Activated T-cell treated with anti-CD3 and anti-CD28 coated beads, Interleukin-2, amount 50 U/mL, for 4 hours (primary cell): ENCODE measurements at regions not wholly inside any gene's neighbourhood (a gene's known extent, or its start where the extent isn't known, plus 50 kb on each side); places are given as distances from the start of the nearest gene placed in this dataset.
"Not testable (repeated sequence)": the region's sequence is repeated elsewhere in the genome, so short reads cannot be mapped to it uniquely, and the experiment has no call there.

ENCODE experiments used
- ATAC-seq, 2 donors: fragments of 200-7000 bp; cut with Tn5 transposase; one replicate each; pipeline ENCODE4 v1.10.0; 2021
- DNase-seq: peaks from one replicate; pipeline ENCODE4 v3.0.0-alpha.2; 2020
- H3K27me3 Mint-ChIP-seq: one replicate; pipeline ENCODE4 v1.8.0; 2021; ENCODE audit warnings: low read depth, mixed read lengths
- H3K36me3 Mint-ChIP-seq: one replicate; pipeline ENCODE4 v1.8.0; 2022; ENCODE audit warnings: mixed read lengths; ENCODE audit not compliant: insufficient read depth
- H3K4me1 Mint-ChIP-seq: one replicate; pipeline ENCODE4 v1.8.0; 2021; ENCODE audit warnings: low read depth, mixed read lengths
- H3K4me3 Mint-ChIP-seq: one replicate; pipeline ENCODE4 v1.8.0; 2021; ENCODE audit warnings: mild to moderate bottlenecking, moderate library complexity, mixed read lengths
- H3K9me3 Mint-ChIP-seq: one replicate; pipeline ENCODE4 v1.8.0; 2021; ENCODE audit warnings: mixed read lengths

- Mint-ChIP-seq H3K4me1 (peaks cover 2% of the 10 kb centered on the region), H3K9me3 (peaks cover 9% of the 10 kb centered on the region), H3K4me3 (no peak overlapping the region), H3K36me3 (no peaks in the 10 kb centered on the region), H3K27me3 (peaks cover 12% of the 10 kb centered on the region)
- DNase-seq: no peak
- ATAC-seq: no peak
These were observed 69.5 kb upstream of the TMEM18 start for GRCh38 chr2:746697-747096.

DNA sequence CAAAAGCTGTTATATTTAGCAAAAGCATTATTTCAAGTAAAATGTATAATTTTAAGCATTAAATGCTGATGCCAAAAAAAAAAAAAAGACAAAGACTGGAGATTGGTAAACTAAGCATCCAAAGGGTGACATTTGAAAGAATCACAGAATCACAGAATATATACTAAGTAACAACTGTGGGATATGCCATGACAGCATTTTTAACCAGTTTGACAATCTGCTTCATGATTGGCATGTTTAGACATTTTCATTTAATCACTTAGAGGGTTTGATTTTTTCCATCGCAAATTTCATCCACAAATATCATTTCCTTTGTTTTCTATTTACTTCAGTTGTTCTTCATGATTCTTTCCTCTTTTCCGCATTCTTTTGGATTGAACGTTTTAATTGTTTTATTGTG is 66.9 kb upstream of the TMEM18 start:
- no peak overlapping the region for H3K4me3 Mint-ChIP-seq
- peaks cover 15% of the 10 kb centered on the region for H3K4me1 Mint-ChIP-seq
- no peaks in the 10 kb centered on the region for H3K36me3 Mint-ChIP-seq
- peaks cover 9% of the 10 kb centered on the region for H3K9me3 Mint-ChIP-seq
- H3K27me3 Mint-ChIP-seq: peaks cover 5% of the 10 kb centered on the region
- ATAC-seq (no peak), DNase-seq (no peak)

- peaks cover 7% of the 10 kb centered on the region for H3K27me3 Mint-ChIP-seq
- H3K36me3 Mint-ChIP-seq: no peaks in the 10 kb centered on the region
- H3K4me1 Mint-ChIP-seq: peaks cover 15% of the 10 kb centered on the region
- H3K4me3 Mint-ChIP-seq: no peak overlapping the region
- peaks cover 5% of the 10 kb centered on the region for H3K9me3 Mint-ChIP-seq
- ATAC-seq: no peak
- no peak for DNase-seq
These were observed 65.0 kb upstream of the TMEM18 start for GRCh38 chr2:742221-742620.

DNA sequence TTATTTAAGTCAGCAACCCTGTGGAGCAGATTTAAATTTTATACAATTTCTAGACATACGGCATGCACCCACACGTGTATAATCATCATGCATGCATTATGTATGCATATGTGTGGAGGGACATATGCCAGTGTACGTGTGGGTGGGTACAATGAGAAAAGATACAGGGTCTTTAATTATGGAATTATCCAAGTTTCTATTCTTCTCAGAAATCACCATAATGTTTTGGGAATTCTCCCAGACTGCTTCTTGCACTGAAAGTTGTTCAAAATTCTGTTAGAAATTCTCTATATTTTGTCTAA is 63.9 kb upstream of the TMEM18 start:
- ATAC-seq: no peak
- DNase-seq: no peak
- H3K9me3 Mint-ChIP-seq: peaks cover 5% of the 10 kb centered on the region
- peaks cover 15% of the 10 kb centered on the region for H3K4me1 Mint-ChIP-seq
- no peak overlapping the region for H3K4me3 Mint-ChIP-seq
- H3K36me3 Mint-ChIP-seq: no peaks in the 10 kb centered on the region
- H3K27me3 Mint-ChIP-seq: peaks cover 3% of the 10 kb centered on the region

GRCh38 chr2:740322-741194 is 63.4 kb upstream of the TMEM18 start:
- ATAC-seq (peak; percentile 46), DNase-seq (peak; percentile 32)
- not testable (repeated sequence) for H3K27me3 Mint-ChIP-seq, H3K9me3 Mint-ChIP-seq, H3K36me3 Mint-ChIP-seq
- H3K4me3 Mint-ChIP-seq: peak overlapping the region; percentile 80
- peaks cover 15% of the 10 kb centered on the region for H3K4me1 Mint-ChIP-seq

DNA sequence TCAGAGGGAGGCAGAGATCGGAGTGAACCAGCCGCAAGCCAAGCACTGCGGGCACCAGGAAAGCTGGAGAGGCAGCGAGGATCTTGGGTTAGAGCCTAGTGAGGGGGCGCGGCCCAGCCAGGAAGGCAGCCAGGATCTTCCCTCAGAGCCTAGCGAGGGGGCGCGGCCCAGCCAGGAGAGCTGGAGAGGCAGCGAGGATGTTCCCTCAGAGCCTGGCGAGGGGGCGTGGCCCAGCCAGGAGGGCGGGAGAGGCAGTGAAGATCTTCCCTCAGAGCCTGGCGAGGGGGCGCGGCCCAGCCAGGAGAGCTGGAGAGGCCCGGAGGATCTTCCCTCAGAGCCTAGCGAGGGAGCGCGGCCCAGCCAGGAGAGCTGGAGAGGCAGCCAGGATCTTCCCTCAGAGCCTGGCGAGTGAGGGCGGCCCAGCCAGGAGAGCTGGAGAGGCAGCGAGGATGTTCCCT is 62.7 kb upstream of the TMEM18 start:
- not testable (repeated sequence) for DNase-seq, ATAC-seq, H3K36me3 Mint-ChIP-seq, H3K9me3 Mint-ChIP-seq
- H3K4me3 Mint-ChIP-seq: peak overlapping the region; percentile 80
- H3K4me1 Mint-ChIP-seq: peaks cover 15% of the 10 kb centered on the region
- peaks cover 16% of the 10 kb centered on the region for H3K27me3 Mint-ChIP-seq

DNA sequence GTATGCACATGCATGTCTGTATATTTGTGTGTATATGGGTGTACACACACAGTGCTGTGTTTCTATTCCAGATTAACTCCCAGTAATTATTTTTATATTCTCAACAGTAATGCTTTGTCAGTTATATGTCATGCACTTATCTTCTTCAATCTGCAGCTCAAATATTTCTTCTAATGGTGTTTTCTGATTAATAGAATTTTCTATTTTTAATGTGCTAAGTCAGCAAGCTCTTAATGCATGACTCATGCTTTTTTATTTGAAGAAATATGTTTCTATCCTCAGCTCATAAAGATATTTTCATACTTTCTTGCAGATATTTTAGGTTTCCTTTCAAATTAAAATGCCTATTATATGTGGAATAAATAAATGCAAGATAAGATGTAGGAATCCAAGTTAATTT is 59.7 kb upstream of the TMEM18 start:
- DNase-seq: no peak
- Mint-ChIP-seq H3K4me1 (peaks cover 15% of the 10 kb centered on the region), H3K36me3 (no peaks in the 10 kb centered on the region), H3K9me3 (no peaks in the 10 kb centered on the region), H3K4me3 (no peak overlapping the region), H3K27me3 (peaks cover 28% of the 10 kb centered on the region)
- no peak for ATAC-seq

- Mint-ChIP-seq H3K4me3 (no peak overlapping the region), H3K4me1 (peaks cover 13% of the 10 kb centered on the region)
These were observed 58.5 kb upstream of the TMEM18 start for GRCh38 chr2:735670-736218.

DNA sequence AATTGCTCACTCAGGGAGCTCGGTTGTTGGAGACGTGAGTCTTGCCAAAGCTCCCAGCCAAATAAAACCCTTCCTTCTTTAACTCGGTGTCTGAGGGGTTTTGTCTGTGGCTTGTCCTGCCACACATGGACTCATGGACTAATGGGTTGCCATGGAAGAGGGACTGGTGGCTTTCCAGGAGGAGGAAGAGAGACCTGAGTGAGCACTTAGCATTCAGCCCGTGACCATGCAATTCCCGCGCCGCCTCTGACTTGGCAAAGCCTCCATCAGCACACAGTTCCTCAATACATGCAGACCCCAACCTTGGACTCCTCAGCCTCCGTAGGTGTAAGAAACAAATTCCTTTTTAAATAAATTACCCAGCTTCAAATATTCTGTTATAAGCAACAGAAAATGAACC is 57.3 kb upstream of the TMEM18 start:
- Mint-ChIP-seq H3K4me3 (no peak overlapping the region), H3K4me1 (peaks cover 3% of the 10 kb centered on the region), H3K9me3 (no peaks in the 10 kb centered on the region), H3K36me3 (no peaks in the 10 kb centered on the region), H3K27me3 (peaks cover 32% of the 10 kb centered on the region)
- DNase-seq (no peak), ATAC-seq (no peak)

More at GRCh38 chr2:735670-736218, 58.5 kb upstream of the TMEM18 start:
- Mint-ChIP-seq H3K27me3 (peaks cover 32% of the 10 kb centered on the region), H3K9me3 (no peaks in the 10 kb centered on the region), H3K36me3 (no peaks in the 10 kb centered on the region)
- DNase-seq: no peak
- ATAC-seq: no peak

GRCh38 chr2:733495-733894 is 56.3 kb upstream of the TMEM18 start:
- no peaks in the 10 kb centered on the region for H3K36me3 Mint-ChIP-seq
- H3K9me3 Mint-ChIP-seq: no peaks in the 10 kb centered on the region
- no peak for ATAC-seq

GRCh38 chr2:733001-733400 is 55.8 kb upstream of the TMEM18 start:
- Mint-ChIP-seq H3K36me3 (no peaks in the 10 kb centered on the region), H3K9me3 (no peaks in the 10 kb centered on the region), H3K4me1 (no peaks in the 10 kb centered on the region), H3K4me3 (no peak overlapping the region), H3K27me3 (peaks cover 35% of the 10 kb centered on the region)
- no peak for ATAC-seq
- DNase-seq: no peak

More at GRCh38 chr2:733495-733894, 56.3 kb upstream of the TMEM18 start:
- no peak overlapping the region for H3K4me3 Mint-ChIP-seq
- H3K27me3 Mint-ChIP-seq: peaks cover 35% of the 10 kb centered on the region
- H3K4me1 Mint-ChIP-seq: no peaks in the 10 kb centered on the region
- no peak for DNase-seq

GRCh38 chr2:731711-732110 is 54.5 kb upstream of the TMEM18 start:
- H3K4me3 Mint-ChIP-seq: no peak overlapping the region

DNA sequence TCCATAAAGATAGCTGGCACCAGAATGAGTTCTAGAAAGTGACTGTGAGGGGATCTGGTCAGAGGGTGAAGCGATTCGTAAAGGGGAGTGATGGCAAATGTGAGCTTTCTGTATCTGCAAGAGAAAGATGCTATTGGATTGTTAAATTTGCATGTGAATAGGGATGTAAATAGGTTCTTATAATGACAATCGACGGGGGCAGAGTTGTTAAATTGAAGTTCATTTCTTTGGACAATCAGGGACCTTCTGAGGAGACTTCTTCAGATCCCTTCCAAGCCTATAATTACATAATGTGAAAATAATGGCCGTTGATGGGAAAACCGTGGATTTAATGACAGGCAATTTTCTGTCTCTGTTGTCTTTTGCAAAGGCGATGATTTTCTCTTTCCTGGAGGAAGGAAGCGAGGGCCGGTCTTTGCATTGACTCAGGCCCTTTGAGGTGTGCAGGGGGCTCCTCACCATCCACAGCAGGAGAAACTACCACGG is 52.2 kb upstream of the TMEM18 start:
- Mint-ChIP-seq H3K27me3 (peaks cover 24% of the 10 kb centered on the region), H3K36me3 (no peaks in the 10 kb centered on the region), H3K4me3 (no peak overlapping the region), H3K4me1 (no peaks in the 10 kb centered on the region), H3K9me3 (no peaks in the 10 kb centered on the region)
- ATAC-seq: no peak
- no peak for DNase-seq

More at GRCh38 chr2:731711-732110, 54.5 kb upstream of the TMEM18 start:
- Mint-ChIP-seq H3K9me3 (no peaks in the 10 kb centered on the region), H3K4me1 (no peaks in the 10 kb centered on the region), H3K27me3 (peaks cover 34% of the 10 kb centered on the region), H3K36me3 (no peaks in the 10 kb centered on the region)
- no peak for ATAC-seq
- no peak for DNase-seq

GRCh38 chr2:728165-728564 is 51.0 kb upstream of the TMEM18 start:
- no peak overlapping the region for H3K4me3 Mint-ChIP-seq
- H3K9me3 Mint-ChIP-seq: no peaks in the 10 kb centered on the region
- no peaks in the 10 kb centered on the region for H3K36me3 Mint-ChIP-seq
- ATAC-seq (no peak), DNase-seq (no peak)
- H3K27me3 Mint-ChIP-seq: peaks cover 19% of the 10 kb centered on the region
- no peaks in the 10 kb centered on the region for H3K4me1 Mint-ChIP-seq

DNA sequence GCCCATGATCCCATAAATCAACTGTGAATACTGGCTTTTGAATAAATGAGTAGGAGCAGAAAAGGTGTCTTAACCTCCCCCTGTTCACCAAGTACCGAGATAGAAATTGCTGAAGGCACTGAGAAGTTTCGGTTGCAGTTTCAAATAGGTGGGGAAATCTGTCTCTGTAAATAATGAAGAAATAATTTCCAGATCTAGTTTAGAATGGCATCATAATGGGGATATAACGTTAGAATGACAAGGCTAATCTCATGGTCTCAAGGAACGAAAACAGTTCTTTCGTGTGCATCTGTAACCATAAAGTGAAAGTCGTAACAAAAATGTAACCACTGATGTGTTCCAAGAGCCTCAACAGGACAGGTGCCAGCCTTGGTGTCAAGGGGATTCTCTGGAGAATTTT is 49.9 kb upstream of the TMEM18 start:
- Mint-ChIP-seq H3K36me3 (no peaks in the 10 kb centered on the region), H3K4me1 (no peaks in the 10 kb centered on the region), H3K4me3 (no peak overlapping the region), H3K9me3 (no peaks in the 10 kb centered on the region), H3K27me3 (peaks cover 18% of the 10 kb centered on the region)
- ATAC-seq (peak; percentile 27 to 59), DNase-seq (no peak)
